Fibroblast of lung (primary cell): ENCODE measurements at regions not wholly inside any gene's neighbourhood (a gene's known extent, or its start where the extent isn't known, plus 50 kb on each side); places are given as distances from the start of the nearest gene placed in this dataset.

Experiments used
- EZH2 ChIP-seq: IDR thresholded peaks from 2 replicates; pipeline ENCODE4 v1.5.1; 2012; ENCODE audit warnings: low read length, control low read depth, mild to moderate bottlenecking; ENCODE audit errors: missing control alignments
- TF ChIP-seq, protein P1 (sequence below), 2 donors: IDR thresholded peaks in 1 of 2; conservative IDR thresholded peaks in 1 of 2; 1 replicate in 1 of 2; 2 replicates in 1 of 2; pipeline ENCODE4 v1.5.1; 2011 to 2012; ENCODE audit warnings: low read length in 2 of 2, control low read depth in 1 of 2, inconsistent platforms in 1 of 2, low read depth in 1 of 2, mild to moderate bottlenecking in 1 of 2

DNA sequence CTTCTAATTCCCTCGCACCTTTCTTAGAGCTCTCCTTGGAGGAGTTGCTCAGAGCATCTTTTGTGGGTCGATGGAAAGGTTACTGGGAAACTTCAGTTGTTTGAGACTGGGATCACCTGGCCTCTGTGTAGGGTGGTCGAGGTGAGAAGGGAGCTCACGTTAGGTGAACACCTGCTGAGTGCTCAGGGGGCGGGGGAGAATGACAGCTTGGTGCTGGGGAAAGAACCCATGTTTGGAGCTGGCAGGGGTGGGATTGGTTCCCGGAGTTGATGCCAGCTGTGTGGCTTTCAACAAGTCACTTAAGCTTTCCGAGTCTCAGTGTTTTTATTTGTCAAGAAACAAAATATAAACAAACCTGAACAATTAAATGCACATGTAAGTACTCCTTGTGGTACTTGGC lies 122.3 kb downstream of the GLI2 start:
- TF ChIP-seq, protein P1, sequence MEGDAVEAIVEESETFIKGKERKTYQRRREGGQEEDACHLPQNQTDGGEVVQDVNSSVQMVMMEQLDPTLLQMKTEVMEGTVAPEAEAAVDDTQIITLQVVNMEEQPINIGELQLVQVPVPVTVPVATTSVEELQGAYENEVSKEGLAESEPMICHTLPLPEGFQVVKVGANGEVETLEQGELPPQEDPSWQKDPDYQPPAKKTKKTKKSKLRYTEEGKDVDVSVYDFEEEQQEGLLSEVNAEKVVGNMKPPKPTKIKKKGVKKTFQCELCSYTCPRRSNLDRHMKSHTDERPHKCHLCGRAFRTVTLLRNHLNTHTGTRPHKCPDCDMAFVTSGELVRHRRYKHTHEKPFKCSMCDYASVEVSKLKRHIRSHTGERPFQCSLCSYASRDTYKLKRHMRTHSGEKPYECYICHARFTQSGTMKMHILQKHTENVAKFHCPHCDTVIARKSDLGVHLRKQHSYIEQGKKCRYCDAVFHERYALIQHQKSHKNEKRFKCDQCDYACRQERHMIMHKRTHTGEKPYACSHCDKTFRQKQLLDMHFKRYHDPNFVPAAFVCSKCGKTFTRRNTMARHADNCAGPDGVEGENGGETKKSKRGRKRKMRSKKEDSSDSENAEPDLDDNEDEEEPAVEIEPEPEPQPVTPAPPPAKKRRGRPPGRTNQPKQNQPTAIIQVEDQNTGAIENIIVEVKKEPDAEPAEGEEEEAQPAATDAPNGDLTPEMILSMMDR (conservative IDR thresholded peaks at IDR 0.05 in 1 of 2, IDR thresholded peaks at IDR 0.05 in 1 of 2; ENCODE audit: low read depth in 1 of 2, low read length in 2 of 2), result no peak
- no peak for TF ChIP-seq EZH2
